Smooth muscle cell (in vitro differentiated cells): ENCODE measurements at regions not wholly inside any gene's neighbourhood (a gene's known extent, or its start where the extent isn't known, plus 50 kb on each side); places are given as distances from the start of the nearest gene placed in this dataset.

Experiments used
- DNase-seq: peaks from one replicate; lab custom pipeline; 2025; ENCODE audit not compliant: unreplicated experiment; lab: John Stamatoyannopoulos, UW
- H2AFZ ChIP-seq: fragments of 200-600 bp; sonication (generic); 2 replicates; pipeline ENCODE4 v1.6.0; 2016; ENCODE audit warnings: antibody characterized with exemption, low read depth, mild to moderate bottlenecking
- H3F3A ChIP-seq: fragments of 200-600 bp; sonication (generic); 2 replicates; pipeline ENCODE4 v1.6.0; 2017; ENCODE audit warnings: antibody characterized with exemption, low read depth
- H3K27ac ChIP-seq: fragments of 200-600 bp; sonication (generic); 2 replicates; pipeline ENCODE4 v1.5.1; 2016; ENCODE audit warnings: low read depth, mild to moderate bottlenecking
- H3K27me3 ChIP-seq: fragments of 200-600 bp; sonication (generic); 2 replicates; pipeline ENCODE4 v1.6.1; 2016; ENCODE audit warnings: low read depth, mild to moderate bottlenecking
- H3K36me3 ChIP-seq: fragments of 200-600 bp; sonication (generic); 2 replicates; pipeline ENCODE4 v1.5.1; 2016; ENCODE audit warnings: low read depth
- H3K4me1 ChIP-seq: fragments of 200-600 bp; sonication (generic); 2 replicates; pipeline ENCODE4 v1.5.1; 2016; ENCODE audit warnings: low read depth
- H3K4me2 ChIP-seq: fragments of 200-600 bp; sonication (generic); 2 replicates; pipeline ENCODE4 v1.6.0; 2016; ENCODE audit warnings: mild to moderate bottlenecking
- H3K4me3 ChIP-seq: fragments of 200-600 bp; sonication (generic); 2 replicates; pipeline ENCODE4 v1.5.1; 2016; ENCODE audit warnings: mild to moderate bottlenecking
- H3K79me2 ChIP-seq: fragments of 200-600 bp; sonication (generic); 2 replicates; pipeline ENCODE4 v1.6.0; 2016; ENCODE audit warnings: low read depth, mild to moderate bottlenecking
- H3K9ac ChIP-seq: fragments of 200-600 bp; sonication (generic); 2 replicates; pipeline ENCODE4 v1.6.0; 2016; ENCODE audit warnings: low read depth
- H3K9me3 ChIP-seq: fragments of 200-600 bp; sonication (generic); replicated peaks from 2 replicates; pipeline ENCODE4 v1.5.1; 2016; ENCODE audit warnings: low read depth
- H4K20me1 ChIP-seq: fragments of 200-600 bp; sonication (generic); 2 replicates; pipeline ENCODE4 v1.6.0; 2016; ENCODE audit warnings: low read depth
- CTCF ChIP-seq: fragments of 200-600 bp; sonication (generic); IDR thresholded peaks from 2 replicates; pipeline ENCODE4 v1.5.1; 2017; ENCODE audit warnings: borderline replicate concordance, mild to moderate bottlenecking, antibody characterized with exemption; ENCODE audit not compliant: insufficient read depth, poor library complexity, severe bottlenecking
- WGBS: methylation state at CpG from one replicate; pipeline ENCODE4 v1.1.7; 2016; ENCODE audit warnings: low lambda C conversion rate; 5-methylcytosine and 5-hydroxymethylcytosine counted together

GRCh38 chr11:69947793-69948255, 128.6 kb upstream of the FGF3 start:
- peak overlapping the region; percentile 97 for H3K27ac ChIP-seq
- H3K9ac ChIP-seq: peak overlapping the region; percentile 78
- no peak overlapping the region for H3K4me3 ChIP-seq
- H3K27me3 ChIP-seq: no peaks in the 10 kb centered on the region
- WGBS: 94% methylated on average over 12 of the region's 12 CpGs
- DNase-seq: no peak
- H3F3A ChIP-seq: peaks cover 18% of the 10 kb centered on the region
- peak overlapping the region; percentile 31 for H3K4me2 ChIP-seq
- no peaks in the 10 kb centered on the region for H3K79me2 ChIP-seq
- no peaks in the 10 kb centered on the region for H4K20me1 ChIP-seq
- no peaks in the 10 kb centered on the region for H3K9me3 ChIP-seq
- H2AFZ ChIP-seq: no peak overlapping the region
- no peak for TF ChIP-seq CTCF
- peaks cover 17% of the 10 kb centered on the region for H3K4me1 ChIP-seq
- H3K36me3 ChIP-seq: no peaks in the 10 kb centered on the region

GRCh38 chr11:69948256-69949141, 129.3 kb upstream of the FGF3 start:
- Histone ChIP-seq H3K79me2 (no peaks in the 10 kb centered on the region), H3K4me2 (peak overlapping the region; percentile 31), H4K20me1 (no peaks in the 10 kb centered on the region), H3K4me3 (no peak overlapping the region), H3K27ac (peak overlapping the region; percentile 97), H3F3A (peaks cover 18% of the 10 kb centered on the region), H3K9me3 (no peaks in the 10 kb centered on the region), H3K4me1 (peaks cover 17% of the 10 kb centered on the region), H3K36me3 (no peaks in the 10 kb centered on the region), H2AFZ (peak overlapping the region; percentile 22), H3K27me3 (no peaks in the 10 kb centered on the region), H3K9ac (peak overlapping the region; percentile 78)
- 37% methylated on average over 24 of the region's 24 CpGs for WGBS
- DNase-seq: no peak
- TF ChIP-seq CTCF: peak; percentile 3

GRCh38 chr11:69949327-69949726, 128.8 kb upstream of the ANO1 start:
- WGBS: 28% methylated on average over 6 of the region's 6 CpGs
- H3K79me2 ChIP-seq: no peaks in the 10 kb centered on the region
- H3K4me2 ChIP-seq: peak overlapping the region; percentile 60
- peak overlapping the region; percentile 78 for H3K9ac ChIP-seq
- DNase-seq: peak; percentile 32
- H4K20me1 ChIP-seq: no peaks in the 10 kb centered on the region
- peaks cover 18% of the 10 kb centered on the region for H3F3A ChIP-seq
- H2AFZ ChIP-seq: no peak overlapping the region
- no peaks in the 10 kb centered on the region for H3K9me3 ChIP-seq
- H3K36me3 ChIP-seq: no peaks in the 10 kb centered on the region
- H3K27ac ChIP-seq: peak overlapping the region; percentile 97
- H3K27me3 ChIP-seq: no peaks in the 10 kb centered on the region
- no peak overlapping the region for H3K4me3 ChIP-seq
- H3K4me1 ChIP-seq: peaks cover 17% of the 10 kb centered on the region
- no peak for TF ChIP-seq CTCF
